ENCODE measurements at regions not wholly inside any gene's neighbourhood (a gene's known extent, or its start where the extent isn't known, plus 50 kb on each side); places are given as distances from the start of the nearest gene placed in this dataset.

- no peak for TF ChIP-seq CTCF (IDR thresholded peaks at IDR 0.05; ENCODE audit: extremely low read depth, missing control alignments)
- no peak for DNase-seq (ENCODE audit: low spot score)
Observed at GRCh38 chr5:74233571-74233970, 407.0 kb downstream of the ENC1 start.

DNA sequence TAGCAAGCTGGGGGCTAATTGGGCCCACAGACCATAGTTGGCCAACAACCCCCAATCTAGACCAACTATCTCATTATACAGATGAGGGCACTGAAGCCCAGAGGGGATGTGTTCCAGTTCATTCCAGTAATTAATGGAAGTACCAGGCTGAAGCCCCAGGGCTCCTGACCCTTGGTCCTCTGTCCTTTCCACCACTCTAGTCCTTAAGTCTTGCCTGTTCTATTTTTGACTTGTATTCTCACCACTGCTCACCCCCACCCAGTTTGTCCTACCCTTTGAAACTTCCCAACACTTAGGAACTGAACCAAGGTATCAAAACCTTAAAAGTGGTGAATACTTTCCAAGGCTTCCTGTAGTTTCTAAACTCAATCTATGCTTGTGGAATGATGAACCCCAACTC is 407.4 kb downstream of the ENC1 start:
- TF ChIP-seq CTCF (IDR thresholded peaks at IDR 0.05; ENCODE audit: extremely low read depth, missing control alignments) = no peak
- DNase-seq (ENCODE audit: low spot score) = no peak

DNA sequence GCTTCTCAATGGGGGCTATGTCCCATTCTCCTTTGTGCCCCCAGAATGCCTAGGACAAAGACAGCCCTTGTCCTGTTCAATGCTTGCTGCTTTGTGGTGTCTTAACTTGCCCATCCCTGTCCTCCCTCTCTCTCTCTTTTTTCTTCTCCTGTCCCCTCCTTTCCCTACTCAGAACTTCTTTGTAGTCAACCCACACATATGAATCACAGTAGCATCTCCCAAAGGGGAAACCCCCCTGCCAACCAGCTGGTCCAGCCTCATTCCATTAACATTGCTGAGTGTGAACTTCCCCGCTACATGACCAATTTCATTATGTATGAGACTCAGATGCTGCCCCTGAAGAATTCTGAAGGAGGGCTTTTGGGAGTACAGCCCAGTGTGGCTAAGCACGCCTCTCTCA is 408.3 kb downstream of the ENC1 start:
- TF ChIP-seq CTCF (IDR thresholded peaks at IDR 0.05; ENCODE audit: extremely low read depth, missing control alignments) = no peak
- DNase-seq (ENCODE audit: low spot score) = no peak

DNA sequence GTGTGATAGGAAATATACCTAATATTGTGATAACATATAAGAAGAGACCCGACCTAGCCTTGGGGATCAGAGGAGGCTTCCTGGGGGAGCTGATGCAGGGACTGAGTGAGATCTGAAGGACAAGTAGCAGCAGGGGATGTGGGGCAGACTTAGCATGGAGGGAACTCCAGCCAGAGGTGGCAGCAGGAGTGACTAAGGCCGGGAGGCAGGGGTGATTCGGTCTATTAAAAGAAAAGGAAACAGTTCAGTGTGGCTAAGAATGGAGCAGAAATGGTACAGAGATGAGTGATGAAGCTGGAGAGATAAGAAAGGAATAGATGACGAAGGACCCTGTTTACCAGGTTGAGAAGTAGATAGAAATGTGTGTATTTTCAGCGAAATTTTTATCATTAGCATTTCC is 408.8 kb downstream of the ENC1 start:
- TF ChIP-seq CTCF (IDR thresholded peaks at IDR 0.05; ENCODE audit: extremely low read depth, missing control alignments) = no peak
- no peak for DNase-seq (ENCODE audit: low spot score)

- DNase-seq (ENCODE audit: low spot score) = no peak
- TF ChIP-seq CTCF (IDR thresholded peaks at IDR 0.05; ENCODE audit: extremely low read depth, missing control alignments) = no peak
Observed at GRCh38 chr5:74226716-74227485, 413.6 kb downstream of the ENC1 start.

DNA sequence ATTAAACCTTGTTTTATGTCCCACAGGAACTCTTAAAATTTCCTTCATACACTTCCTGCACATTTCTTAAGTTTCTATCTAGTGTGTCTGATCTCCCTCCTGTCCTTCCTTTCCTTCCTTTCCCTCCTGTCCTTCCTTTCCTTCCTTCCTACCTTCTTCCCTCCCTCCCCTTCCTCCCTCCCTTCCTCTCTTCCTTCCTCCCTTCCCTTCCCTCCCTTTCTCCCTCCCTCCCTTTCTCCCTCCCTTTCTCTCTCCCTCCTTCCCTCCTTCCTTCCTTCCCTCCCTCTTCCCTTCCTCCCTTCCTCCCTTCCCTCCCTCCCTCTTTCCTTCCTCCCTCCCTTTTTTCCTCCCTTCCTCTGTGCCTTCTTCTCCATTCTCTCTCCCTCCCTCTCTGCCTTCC is 414.9 kb downstream of the ENC1 start:
- TF ChIP-seq CTCF (IDR thresholded peaks at IDR 0.05; ENCODE audit: extremely low read depth, missing control alignments) = no peak
- no peak for DNase-seq (ENCODE audit: low spot score)

- DNase-seq (ENCODE audit: low spot score) = no peak
Observed at GRCh38 chr5:74224331-74224730, 416.2 kb downstream of the ENC1 start.

More at GRCh38 chr5:74224331-74224730, 416.2 kb downstream of the ENC1 start:
- no peak for TF ChIP-seq CTCF (IDR thresholded peaks at IDR 0.05; ENCODE audit: extremely low read depth, missing control alignments)

All from GM20000 (cell line).